Stimulated activated CD4-positive, alpha-beta T cell treated with anti-CD3 and anti-CD28 coated beads, Interleukin-4, amount 100 ng/mL, for 24 hours (primary cell): ENCODE measurements at regions not wholly inside any gene's neighbourhood (a gene's known extent, or its start where the extent isn't known, plus 50 kb on each side); places are given as distances from the start of the nearest gene placed in this dataset.
"Not testable (repeated sequence)": the region's sequence is repeated elsewhere in the genome, so short reads cannot be mapped to it uniquely, and the experiment has no call there.

Source experiments
- DNase-seq: peaks from one replicate; pipeline ENCODE4 v3.0.0-alpha.2; 2020

DNA sequence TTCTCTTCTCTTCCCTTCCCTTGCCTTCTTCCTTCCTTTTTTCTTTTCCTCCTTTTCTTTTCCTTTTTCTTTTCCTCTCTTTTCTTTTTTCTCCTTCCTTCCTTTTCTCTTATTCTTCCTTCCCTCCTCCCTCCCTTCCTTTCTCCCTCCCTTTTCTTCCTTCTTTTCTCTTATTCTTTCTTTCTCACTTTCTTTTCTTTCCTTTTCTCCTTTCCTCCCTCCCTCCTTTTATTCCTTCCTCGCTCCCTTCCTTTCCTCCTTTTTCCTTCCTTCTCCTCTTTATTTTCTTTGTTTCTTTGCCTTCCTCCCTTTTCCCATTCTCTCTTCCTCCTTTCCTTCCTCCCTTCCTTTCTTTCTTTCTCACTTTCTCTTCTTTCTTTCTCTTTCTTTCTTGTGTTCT is 146.1 kb downstream of the ZNF92 start:
- not testable (repeated sequence) for DNase-seq

DNA sequence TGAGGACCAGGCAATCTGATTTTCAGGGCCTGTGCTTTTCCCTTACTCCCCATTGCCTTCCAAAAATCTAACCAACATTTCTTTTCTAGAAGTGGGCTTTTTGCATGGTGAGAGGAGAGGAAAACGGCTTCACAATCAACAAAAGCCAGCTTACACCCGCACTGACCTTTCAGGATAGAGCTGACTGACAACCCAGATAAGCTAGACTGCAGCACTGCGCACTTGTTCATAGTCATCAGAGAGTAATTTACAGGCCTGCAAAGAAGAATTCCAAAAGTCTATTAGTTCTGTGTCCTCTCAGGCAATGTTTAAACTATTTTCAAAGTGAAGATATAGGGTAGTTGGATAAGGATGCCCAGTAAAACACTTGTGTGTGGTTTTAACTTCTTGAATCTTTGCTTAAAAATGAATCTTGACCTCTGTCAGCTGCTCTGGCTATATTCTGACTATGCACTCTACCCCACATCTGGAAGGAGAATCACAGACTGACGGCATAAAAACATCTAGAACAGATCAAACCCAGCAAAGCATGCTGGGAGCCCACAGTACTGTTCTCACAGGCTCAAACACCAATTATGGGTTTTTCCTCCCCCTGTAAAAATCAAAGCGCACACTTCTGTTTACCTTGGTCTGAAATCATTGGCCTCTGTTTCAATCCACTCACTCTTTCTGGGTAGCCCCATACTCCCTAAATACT is 172.0 kb downstream of the ZNF92 start:
- not testable (repeated sequence) for DNase-seq

DNA sequence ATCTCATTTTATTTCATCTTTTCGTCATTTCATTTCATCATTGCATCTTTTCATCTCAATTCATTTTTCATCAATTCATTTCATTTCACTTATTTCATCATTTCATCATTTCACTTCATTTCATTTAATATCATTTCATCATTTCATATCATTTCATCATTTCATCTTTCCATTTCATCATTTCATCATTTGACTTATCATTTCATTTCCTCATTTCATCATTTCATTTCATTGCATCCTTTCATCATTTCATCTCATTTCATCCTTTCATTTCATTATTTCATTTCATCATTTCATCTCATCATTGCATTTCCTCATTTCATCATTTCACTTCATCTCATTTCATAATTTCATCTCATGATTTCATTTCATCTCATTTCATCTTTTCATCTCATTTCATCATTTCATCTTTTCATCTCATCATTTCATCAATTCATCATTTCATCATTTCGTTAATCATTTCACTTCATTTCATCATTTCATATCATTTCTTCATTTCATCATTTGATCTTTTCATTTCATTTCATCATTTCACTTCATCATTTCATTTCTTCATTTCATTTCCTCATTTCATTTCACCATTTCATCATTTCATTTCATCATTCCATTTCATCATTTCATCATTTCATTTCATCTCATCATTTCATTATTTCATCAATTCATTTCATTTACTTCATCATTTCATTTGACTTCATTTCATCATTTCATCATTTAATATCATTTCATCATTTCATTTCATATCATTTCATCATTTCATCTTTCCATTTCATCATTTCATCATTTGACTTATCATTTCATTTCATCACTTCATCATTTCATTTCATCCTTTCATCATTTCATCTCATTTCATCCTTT is 176.2 kb downstream of the ZNF92 start:
- DNase-seq, result not testable (repeated sequence)

DNA sequence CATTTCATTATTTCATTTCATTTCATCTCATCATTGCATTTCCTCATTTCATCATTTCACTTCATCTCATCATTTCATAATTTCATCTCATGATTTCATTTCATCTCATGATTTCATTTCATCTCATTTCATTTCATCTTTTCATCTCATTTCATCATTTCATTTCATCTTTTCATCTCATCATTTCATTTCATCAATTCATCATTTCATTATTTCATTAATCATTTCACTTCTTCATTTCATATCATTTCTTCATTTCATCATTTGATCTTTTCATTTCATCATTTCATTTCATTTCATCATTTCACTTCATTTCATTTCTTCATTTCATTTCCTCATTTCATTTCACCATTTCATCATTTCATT is 176.8 kb downstream of the ZNF92 start:
- DNase-seq, result not testable (repeated sequence)

DNA sequence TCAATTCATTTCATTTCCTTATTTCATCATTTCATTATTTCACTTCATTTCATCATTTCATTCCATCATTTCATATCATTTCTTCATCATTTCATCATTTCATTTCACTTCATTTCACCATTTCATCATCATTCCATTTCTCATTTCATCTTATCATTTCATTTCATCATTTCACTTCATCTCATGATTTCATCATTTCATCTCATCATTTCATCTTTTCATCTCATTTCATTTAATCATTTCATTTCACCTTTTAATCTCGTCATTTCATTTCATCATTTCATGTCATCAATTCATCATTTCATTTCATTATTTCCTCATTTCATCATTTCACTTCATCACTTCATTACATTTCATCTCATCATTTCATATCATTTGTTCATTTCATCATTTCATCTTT is 177.4 kb downstream of the ZNF92 start:
- not testable (repeated sequence) for DNase-seq

DNA sequence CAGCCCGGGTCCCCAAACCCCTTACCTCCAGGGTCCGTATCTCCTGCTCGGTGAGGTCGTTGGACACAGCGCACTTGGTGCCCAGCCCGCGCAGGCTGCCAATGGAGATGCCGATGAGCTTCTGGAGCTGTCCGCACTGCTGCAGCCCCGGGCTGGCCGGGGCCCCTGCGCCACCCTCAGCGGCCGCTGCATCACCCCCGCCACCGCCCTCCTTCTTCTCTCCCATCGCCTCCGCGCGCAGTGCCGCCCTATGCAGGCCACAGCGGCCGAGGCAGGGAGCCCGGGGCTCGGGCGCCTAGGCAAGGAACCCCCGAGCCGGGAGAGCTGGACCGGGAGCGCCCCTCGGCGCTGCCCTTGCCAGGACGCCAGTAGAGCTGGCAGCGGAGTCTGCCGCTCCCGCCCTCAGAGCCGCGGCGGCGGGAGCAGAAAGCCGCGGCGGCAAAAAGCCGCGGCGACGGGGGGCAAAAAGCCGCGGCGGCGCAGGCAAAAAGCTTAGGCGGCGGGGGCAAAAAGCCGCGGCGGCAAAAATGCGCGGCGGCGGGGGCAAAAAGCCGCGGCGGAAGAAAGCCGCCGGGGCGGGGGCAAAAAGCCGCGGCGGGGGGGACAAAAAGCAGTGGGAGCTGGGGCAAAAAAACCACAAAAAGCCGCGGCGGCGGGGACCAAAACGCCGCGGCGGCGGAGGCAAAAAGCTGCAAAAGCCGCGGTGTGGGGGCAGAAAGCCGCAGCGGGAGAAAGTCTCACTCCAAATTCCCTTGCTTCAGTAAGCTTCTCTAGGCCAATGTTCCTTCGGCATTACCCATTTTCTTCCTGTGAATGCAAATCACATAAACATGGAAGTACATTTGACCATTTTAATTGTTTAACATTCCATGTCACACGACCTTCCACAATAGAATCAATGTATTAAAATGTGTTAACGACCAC is 181.2 kb downstream of the ZNF92 start:
- not testable (repeated sequence) for DNase-seq

DNA sequence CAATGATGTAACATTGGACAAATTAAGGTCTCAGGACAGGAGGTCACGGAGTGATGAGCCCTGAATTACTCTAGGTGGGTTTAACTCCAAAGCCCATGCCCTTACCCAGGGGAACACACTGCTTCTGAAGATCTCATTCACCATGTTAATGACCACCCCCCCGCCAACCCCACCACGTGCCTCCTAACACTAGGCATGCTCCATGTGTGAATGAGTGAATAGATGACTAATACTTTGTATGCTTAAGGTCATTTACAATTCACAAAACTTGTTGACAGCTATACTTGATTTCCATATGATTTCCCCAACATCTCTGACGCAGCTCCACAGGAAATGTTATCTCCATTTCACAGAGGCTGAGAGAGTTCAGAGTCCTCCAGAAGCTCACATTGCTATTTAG is 184.9 kb downstream of the ZNF92 start:
- DNase-seq, result not testable (repeated sequence)

DNA sequence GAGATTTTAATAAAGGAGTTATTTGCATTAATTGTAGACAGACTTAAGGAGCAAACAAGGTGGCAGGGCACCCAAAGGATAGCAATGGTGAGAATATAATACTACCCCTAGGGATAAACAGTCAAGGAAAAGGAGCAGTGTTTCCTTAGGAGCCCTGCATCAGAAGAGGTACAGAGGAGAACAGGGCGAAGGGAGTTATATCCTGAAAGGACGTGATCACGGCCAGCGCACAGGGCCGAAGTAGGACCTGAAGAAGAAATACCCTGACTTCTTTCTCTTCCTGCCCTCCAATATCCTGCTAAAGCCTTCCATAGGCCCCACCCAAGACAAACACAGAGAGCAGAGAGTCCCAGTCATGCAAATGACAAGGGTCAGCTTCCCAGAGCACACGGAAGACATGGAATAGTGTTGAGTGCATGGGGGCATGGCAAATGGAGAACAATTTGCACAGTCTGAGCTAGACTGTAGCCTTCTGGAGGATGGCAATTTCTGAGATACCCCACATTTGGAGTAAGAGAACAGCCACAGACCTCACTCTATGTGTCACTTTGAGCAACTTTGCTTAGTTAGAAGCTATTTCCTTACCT is 188.2 kb downstream of the ZNF92 start:
- DNase-seq, result not testable (repeated sequence)

DNA sequence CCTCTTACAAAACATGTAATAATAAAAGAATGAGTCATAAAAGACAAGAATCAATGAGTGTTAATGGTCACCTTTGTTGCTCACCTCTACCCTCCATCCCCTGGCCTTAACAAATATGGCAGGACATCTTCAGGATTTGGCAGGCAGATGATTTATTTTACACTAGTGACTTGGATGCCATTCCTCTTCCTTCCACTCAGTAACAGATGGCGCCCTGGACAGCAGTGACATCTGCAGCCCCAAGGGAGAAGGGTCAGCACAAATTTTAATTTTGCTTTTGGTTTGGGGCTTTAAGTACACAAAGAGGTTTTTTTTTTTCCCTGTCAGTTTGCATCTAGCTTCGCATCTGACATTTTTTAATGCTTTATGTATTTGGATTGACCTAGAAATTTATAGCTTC is 188.9 kb downstream of the ZNF92 start:
- not testable (repeated sequence) for DNase-seq

DNA sequence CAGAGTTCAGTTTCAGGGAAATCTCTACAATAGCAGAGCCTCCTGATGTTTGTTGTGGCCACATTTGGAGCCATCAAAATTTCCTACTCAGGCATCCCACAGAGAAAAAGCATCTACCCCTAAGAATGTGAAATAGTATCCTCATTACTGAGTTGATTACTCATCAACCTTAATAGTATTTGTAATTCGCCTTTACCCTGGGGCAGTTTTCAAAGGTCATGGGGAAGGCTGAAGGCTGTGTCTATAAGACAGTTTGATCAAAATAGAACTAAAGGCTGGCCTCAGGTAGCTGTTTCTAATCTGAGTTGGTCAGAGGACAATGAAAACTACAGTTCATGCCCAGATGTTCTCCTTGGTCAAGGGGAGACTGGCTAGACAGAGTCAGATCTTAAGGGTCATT is 189.7 kb downstream of the ZNF92 start:
- not testable (repeated sequence) for DNase-seq

DNA sequence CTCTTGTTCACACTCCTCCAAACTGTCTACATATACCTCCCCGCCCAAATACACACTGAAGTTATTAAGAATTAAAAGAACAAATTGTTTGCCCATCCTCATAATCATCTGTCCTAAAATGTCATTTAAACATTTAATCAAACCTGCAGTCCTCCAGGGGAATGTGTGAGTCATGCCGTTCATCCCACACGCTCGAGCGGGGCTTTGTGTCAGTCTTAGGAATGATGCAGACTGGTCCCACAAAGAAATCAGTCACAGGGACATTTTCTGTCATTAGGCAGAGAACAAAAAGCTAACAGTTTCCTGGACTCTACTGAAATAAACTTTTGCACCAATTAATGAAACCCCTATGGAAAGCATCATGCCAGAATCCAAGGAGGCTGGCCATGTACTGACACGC is 194.6 kb downstream of the ZNF92 start:
- not testable (repeated sequence) for DNase-seq

DNA sequence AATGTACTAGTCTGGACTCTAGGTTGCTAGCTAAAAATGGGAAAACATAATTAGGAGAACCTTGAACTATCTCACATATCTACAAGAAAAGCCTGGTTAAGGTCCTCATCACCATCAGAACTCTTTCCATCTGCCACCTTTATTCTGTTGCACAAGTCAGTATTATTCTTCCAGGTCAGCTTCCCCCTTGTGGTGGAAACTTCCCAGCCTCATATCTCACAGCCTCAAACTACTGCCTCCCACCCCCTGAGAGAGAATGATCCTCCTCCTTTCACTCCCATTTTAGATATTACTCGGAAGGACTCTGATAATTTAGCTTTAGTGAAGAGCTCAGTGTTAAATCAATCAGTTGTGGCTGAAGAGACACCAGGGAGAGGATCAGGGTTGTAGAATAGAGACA is 197.3 kb downstream of the ZNF92 start:
- DNase-seq, result not testable (repeated sequence)

DNA sequence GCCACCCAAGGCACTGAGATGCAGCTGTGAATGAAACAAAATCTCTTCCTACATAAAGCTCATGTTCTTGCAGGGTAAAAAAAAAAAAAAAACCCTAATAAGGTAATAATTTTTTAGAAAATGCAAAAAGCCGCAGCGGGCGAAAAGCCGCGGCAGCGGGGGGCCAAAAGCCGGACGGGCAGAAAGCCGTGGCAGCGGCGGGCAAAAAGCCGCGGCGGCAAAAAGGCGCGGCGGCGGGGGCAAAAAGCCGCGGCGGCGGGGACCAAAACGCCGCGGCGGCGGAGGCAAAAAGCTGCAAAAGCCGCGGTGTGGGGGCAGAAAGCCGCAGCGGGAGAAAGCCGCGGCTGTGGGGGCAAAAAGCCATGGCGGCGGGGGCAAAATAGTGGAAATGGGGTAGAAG is 198.9 kb downstream of the ZNF92 start:
- DNase-seq, result not testable (repeated sequence)

DNA sequence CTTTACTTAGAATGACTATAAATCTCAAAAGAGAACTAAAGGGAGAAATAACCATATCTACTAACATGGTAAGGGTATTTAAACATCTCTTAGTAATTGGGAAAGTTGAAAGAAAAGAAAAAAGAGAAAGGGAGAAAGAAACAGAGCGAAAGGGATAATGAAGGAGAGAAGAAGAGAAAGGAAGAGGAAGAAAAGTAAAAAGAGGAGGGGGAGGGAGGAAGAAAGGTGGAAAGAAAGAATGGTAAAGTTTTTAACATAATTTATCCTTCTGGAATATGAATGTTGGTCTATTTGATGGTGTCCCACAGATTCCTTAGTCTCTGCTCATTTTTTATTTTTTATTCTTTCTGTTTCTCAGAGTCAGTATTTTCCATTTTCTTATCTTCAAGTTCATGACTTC is 202.7 kb downstream of the ZNF92 start:
- not testable (repeated sequence) for DNase-seq

DNA sequence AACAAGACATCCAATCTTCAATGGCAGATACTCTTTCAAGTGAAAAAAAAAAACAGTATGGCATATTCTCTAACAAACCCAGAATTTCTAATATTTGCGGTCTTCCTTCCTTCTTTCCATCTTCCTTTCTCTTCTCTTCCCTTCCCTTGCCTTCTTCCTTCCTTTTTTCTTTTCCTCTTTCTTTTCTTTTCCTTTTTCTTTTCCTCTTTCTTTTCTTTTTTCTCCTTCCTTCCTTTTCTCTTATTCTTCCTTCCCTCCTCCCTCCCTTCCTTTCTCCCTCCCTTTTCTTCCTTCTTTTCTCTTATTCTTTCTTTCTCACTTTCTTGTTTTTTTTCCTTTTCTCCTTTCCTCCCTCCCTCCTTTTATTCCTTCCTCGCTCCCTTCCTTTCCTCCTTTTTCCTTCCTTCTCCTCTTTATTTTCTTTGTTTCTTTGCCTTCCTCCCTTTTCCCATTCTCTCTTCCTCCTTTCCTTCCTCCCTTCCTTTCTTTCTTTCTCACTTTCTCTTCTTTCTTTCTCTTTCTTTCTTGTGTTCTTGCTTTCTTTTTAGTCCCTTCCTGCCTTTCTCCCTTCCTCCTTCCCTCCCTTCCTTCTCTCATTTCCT is 209.0 kb downstream of the ZNF92 start:
- not testable (repeated sequence) for DNase-seq

DNA sequence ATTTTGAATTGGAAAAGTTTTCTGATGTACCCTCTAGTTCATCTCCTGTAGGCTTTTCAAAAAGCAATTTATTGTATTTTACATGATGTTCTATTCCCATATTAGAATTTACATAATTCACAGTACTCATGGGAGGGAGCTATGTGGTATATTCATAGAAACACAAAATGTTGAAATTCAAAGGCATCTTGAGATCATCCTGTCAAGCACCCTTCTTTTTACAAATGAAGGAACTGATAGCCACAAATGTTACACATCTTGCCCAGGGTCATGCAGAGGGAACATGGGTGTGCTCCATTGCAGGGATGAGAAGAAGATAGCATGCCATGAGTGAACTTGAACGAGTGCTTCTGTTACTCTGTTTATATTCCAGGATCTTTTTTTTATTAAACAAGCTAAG is 228.8 kb downstream of the ZNF92 start:
- not testable (repeated sequence) for DNase-seq

DNA sequence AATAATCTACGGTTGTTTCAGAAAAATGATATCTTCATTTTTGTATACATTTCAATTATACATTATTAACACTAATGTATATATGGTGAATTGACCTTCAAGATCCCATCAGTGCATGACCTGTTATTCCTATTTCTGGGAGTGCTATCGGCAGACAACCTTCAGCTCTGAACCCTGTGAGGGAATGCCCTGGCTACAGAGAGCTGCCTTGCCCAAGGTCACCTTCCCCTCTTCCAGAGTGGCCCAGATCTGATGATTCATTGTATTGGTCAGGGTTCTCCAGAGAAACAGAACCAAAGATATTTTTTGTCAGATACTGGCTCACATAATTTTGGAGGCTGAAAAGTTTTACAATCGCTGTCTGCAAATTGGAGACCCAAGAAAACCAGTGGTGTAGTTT is 235.5 kb downstream of the ZNF92 start:
- DNase-seq, result no peak

DNA sequence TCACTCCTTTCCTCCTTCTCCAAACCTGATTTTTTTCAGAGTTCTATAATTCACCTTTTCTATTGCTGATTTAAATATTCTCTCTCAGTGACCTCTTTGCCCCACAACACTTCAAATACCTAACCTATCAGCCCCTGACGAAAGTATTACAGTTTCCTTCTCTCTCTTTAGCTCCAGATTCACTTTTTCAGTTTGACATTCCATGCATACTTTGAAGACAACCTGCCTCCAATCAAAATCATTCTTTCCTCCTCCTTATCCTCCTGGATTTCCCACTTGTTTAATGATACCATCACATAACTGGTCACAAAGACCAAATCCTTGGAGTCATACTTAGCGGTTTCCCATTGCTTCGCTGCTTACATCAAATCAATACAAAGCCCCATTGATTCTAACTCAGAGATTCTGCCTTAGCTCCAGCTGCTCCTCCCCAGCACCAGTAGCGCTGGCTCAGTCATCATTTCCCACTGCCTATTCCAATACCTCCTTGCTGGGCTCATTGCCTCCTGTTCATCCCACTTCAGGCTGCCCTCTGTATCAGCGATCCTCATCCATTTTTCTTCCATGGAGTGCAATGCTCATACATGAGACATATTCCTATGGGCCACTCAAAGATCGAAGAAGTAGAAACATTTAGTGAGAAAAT is 240.1 kb downstream of the ZNF92 start:
- DNase-seq, result not testable (repeated sequence)

DNA sequence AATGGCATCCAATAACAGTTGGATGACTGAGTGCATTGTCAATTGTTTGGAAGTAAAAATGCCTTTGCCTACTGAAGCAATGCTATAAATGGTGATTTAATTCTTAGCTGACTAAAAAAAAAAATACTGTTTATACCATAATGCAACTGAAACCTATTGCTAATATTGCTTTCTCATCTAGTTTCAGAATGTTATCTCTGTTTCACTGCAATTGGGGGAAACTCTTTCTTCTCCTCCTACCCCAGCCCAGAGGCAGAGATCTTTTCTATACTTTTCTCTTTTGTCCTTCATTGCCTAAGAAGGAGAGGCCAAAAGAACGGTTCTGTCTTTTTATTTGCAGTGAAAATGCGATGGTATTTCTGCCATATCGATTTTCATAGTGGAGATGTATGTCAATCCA is 242.5 kb downstream of the ZNF92 start:
- not testable (repeated sequence) for DNase-seq

DNA sequence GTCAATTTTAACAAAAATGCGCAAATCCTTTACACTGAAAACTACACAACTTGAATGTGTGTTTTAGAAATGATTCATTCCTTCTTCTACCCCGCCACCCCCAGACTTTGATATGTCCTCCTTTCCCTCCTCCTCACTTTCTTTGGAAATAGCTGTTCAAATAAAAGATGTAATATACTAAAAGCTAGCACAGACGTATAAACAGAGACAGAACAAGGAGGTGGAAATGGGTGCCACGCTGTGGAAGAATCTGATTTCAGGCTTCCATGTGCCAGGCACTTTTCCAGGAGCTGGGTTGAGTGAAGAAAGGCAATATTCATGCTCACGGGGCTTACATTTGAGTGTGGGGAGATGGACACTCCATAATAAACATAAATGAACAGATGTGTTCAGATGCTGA is 246.6 kb downstream of the ZNF92 start:
- not testable (repeated sequence) for DNase-seq

DNA sequence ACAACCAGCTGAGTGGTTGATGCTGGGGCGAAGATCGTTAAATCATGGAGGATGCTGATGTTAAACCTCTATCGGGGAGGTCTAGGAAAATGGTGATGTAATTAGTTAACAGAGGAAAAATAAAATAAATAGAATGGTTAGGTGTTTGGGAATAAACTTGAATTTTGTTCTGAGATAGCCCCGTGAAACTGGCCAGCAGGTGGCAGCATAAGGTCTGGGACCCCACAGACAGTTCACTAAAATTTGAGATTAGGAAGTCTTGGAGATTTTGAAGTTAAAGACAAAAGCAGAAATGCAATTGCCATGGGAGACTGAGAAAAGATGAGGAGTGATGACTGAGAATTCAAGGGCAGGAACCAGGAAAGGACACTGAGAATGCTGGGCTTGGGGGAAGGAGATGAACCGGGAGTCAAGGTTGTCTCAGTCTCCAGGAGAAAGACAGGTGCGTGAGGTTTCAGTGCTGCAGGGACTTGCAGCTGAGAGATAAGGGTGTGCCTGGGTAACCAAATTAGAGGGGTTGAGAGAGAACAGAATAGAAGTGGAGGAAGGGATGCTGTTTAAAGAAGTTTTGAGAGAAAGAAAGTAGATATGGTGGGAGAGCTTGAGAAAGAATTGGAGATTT is 248.0 kb downstream of the ZNF92 start:
- DNase-seq, result peak; percentile 18
